ENCODE measurements at regions not wholly inside any gene's neighbourhood (a gene's known extent, or its start where the extent isn't known, plus 50 kb on each side); places are given as distances from the start of the nearest gene placed in this dataset.

DNA sequence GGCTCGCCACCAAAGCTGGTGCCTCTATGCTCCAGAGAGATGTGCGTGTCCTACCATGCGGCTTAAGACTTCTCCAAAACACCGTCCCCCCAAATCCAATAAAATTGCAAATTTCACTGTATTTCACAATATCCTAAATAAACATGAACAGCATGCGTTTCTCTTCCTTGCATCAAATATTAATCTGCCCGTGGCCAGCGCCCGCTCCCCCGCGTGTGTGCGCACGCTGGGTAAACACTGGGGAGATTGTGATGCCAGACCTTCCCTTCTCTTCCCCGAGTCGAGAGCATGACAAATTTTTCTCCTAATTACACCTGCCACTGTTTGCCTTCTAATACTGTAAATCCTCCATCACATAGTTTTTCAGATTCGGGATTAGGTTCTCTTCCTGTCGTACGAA lies 148.1 kb downstream of the MRM1 start:
- H3K4me3 Mint-ChIP-seq (ENCODE audit: unreplicated experiment) = no peak overlapping the region
- no peak overlapping the region for H3K27ac Mint-ChIP-seq (ENCODE audit: unreplicated experiment)
- TF ChIP-seq, protein P1, sequence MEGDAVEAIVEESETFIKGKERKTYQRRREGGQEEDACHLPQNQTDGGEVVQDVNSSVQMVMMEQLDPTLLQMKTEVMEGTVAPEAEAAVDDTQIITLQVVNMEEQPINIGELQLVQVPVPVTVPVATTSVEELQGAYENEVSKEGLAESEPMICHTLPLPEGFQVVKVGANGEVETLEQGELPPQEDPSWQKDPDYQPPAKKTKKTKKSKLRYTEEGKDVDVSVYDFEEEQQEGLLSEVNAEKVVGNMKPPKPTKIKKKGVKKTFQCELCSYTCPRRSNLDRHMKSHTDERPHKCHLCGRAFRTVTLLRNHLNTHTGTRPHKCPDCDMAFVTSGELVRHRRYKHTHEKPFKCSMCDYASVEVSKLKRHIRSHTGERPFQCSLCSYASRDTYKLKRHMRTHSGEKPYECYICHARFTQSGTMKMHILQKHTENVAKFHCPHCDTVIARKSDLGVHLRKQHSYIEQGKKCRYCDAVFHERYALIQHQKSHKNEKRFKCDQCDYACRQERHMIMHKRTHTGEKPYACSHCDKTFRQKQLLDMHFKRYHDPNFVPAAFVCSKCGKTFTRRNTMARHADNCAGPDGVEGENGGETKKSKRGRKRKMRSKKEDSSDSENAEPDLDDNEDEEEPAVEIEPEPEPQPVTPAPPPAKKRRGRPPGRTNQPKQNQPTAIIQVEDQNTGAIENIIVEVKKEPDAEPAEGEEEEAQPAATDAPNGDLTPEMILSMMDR (IDR thresholded peaks at IDR 0.05; ENCODE audit: partially characterized antibody, unreplicated experiment) = no peak
- no peaks in the 10 kb centered on the region for H3K4me1 Mint-ChIP-seq (ENCODE audit: low read depth, unreplicated experiment)
- H3K36me3 Mint-ChIP-seq (ENCODE audit: unreplicated experiment) = no peaks in the 10 kb centered on the region
- DNase-seq = no peak
- no peaks in the 10 kb centered on the region for H3K9me3 Mint-ChIP-seq (ENCODE audit: unreplicated experiment)
- H3K27me3 Mint-ChIP-seq (ENCODE audit: unreplicated experiment) = peaks cover 7% of the 10 kb centered on the region

DNA sequence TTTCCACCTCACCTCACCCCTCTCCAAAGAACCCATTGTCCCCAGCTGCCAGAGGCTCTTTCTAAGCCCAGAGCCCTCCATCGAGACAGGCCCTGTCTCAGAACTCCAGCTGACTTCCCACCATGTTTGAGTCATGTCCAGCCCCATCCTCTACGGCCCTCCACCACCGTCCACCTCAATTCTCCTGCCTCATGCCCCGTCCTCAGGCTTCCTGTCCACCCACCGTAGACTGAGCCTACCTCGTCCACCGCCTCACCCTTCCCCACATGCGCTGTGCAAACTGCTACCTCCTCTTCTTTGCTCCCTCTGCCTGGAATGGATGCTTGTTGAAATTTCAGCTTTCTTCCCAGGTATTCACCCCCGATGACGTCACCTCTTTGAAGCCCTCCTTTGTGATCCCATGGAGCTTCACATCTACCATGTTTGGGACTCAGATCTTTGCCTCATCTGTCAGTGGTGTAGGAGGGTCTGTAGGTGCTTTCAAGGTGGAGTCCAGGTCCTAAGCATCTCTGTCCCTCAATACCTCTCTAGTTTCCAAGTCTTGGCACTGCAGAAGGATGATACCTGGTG lies 149.0 kb downstream of the MRM1 start:
- Mint-ChIP-seq H3K27me3 (ENCODE audit: unreplicated experiment) (peaks cover 7% of the 10 kb centered on the region), H3K4me3 (ENCODE audit: unreplicated experiment) (no peak overlapping the region), H3K27ac (ENCODE audit: unreplicated experiment) (no peak overlapping the region), H3K4me1 (ENCODE audit: low read depth, unreplicated experiment) (no peaks in the 10 kb centered on the region), H3K9me3 (ENCODE audit: unreplicated experiment) (no peaks in the 10 kb centered on the region), H3K36me3 (ENCODE audit: unreplicated experiment) (no peaks in the 10 kb centered on the region)
- TF ChIP-seq, protein P1 (IDR thresholded peaks at IDR 0.05; ENCODE audit: partially characterized antibody, unreplicated experiment) = no peak
- no peak for DNase-seq

DNA sequence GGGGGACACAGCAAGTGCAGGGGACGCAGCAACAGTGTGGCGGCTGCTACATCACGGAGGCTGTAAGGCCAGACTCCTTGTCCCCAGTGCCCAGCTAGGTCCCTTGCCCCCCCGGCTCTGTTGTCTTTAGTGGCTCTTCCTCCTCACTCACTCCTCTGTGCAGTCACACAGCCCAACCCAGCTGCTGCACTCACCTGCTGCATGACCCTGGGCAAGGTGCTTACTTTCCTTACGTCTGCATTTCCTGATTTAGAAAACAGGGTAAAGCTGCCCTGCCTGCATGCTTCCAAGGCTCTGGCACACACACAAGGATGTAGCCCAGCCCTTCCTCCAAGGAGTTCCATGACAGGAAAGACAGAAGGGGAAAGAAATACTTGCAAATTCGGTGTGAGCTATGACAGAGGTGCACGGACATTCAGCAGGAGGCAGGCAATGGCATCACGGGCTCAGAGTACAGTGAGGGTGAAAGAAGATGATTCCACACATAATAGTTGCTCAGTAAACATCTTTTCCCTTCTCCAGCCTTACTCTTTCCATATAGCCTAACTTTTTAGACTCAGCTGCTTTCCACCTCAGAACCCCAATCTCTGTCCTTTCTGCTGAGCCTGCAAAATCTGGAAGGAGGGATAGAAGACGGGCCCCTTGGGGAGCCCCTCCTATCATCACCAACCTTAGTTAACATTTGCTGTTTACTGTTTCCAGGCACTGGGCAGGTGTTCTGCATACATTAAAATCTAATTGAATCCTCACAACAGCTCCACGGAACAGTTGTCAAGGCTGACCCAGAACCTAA lies 150.9 kb downstream of the MRM1 start:
- H3K27ac Mint-ChIP-seq (ENCODE audit: unreplicated experiment) = no peak overlapping the region
- peaks cover 4% of the 10 kb centered on the region for H3K36me3 Mint-ChIP-seq (ENCODE audit: unreplicated experiment)
- TF ChIP-seq, protein P1 (IDR thresholded peaks at IDR 0.05; ENCODE audit: partially characterized antibody, unreplicated experiment) = no peak
- no peak for DNase-seq
- no peak overlapping the region for H3K4me3 Mint-ChIP-seq (ENCODE audit: unreplicated experiment)
- peaks cover 2% of the 10 kb centered on the region for H3K9me3 Mint-ChIP-seq (ENCODE audit: unreplicated experiment)
- H3K27me3 Mint-ChIP-seq (ENCODE audit: unreplicated experiment) = peaks cover 13% of the 10 kb centered on the region
- H3K4me1 Mint-ChIP-seq (ENCODE audit: low read depth, unreplicated experiment) = no peaks in the 10 kb centered on the region

DNA sequence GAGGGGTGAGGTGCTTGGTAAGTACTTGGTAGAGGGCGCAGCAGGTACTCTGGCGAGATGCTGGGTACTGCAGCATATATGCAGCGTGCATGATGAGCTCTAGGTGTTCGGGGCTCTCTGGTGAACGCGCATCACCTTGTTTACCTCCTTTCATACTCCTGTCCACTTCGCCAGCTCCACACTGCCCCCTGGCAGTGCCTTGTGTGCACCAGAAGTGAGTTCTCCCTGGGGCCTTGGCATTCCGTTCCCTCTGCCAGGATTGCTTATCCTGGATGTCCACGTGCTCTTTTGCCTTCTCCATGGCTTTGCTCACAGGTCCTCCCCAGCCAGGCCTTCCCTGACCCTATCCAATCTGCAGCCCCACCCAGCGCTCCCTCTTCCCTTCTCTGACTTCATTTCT lies 154.2 kb downstream of the MRM1 start:
- H3K36me3 Mint-ChIP-seq (ENCODE audit: unreplicated experiment) = peaks cover 4% of the 10 kb centered on the region
- peaks cover 2% of the 10 kb centered on the region for H3K4me1 Mint-ChIP-seq (ENCODE audit: low read depth, unreplicated experiment)
- H3K4me3 Mint-ChIP-seq (ENCODE audit: unreplicated experiment) = no peak overlapping the region
- H3K9me3 Mint-ChIP-seq (ENCODE audit: unreplicated experiment) = peaks cover 2% of the 10 kb centered on the region
- no peak overlapping the region for H3K27ac Mint-ChIP-seq (ENCODE audit: unreplicated experiment)
- H3K27me3 Mint-ChIP-seq (ENCODE audit: unreplicated experiment) = peaks cover 13% of the 10 kb centered on the region
- TF ChIP-seq, protein P1 (IDR thresholded peaks at IDR 0.05; ENCODE audit: partially characterized antibody, unreplicated experiment) = no peak
- DNase-seq = no peak

DNA sequence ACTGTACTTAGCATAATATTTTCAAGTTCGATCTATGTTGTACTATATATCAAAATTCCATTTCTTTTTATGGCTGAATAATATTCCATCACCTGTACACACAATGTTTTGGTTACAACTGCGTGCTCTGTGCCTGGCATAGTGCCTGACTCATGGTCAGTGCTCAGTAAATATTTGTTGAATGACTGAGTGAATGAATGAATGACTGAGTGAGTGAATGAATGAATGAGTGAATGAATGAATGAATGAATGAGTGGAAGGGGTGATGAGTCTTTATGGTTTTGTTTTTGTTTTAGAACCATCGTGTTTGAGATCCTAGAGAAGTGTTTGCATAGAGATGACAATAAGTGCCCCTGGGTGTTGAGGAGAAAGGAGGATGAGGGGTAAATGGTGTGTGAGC lies 155.3 kb downstream of the MRM1 start:
- H3K27ac Mint-ChIP-seq (ENCODE audit: unreplicated experiment) = no peak overlapping the region
- H3K4me3 Mint-ChIP-seq (ENCODE audit: unreplicated experiment) = no peak overlapping the region
- no peak for DNase-seq
- H3K36me3 Mint-ChIP-seq (ENCODE audit: unreplicated experiment) = peaks cover 4% of the 10 kb centered on the region
- H3K9me3 Mint-ChIP-seq (ENCODE audit: unreplicated experiment) = peaks cover 4% of the 10 kb centered on the region
- H3K4me1 Mint-ChIP-seq (ENCODE audit: low read depth, unreplicated experiment) = peaks cover 5% of the 10 kb centered on the region
- TF ChIP-seq, protein P1 (IDR thresholded peaks at IDR 0.05; ENCODE audit: partially characterized antibody, unreplicated experiment) = no peak
- peaks cover 14% of the 10 kb centered on the region for H3K27me3 Mint-ChIP-seq (ENCODE audit: unreplicated experiment)

All from glutamatergic neuron (in vitro differentiated cells).